Liver (tissue), 8 donors: ENCODE measurements at regions not wholly inside any gene's neighbourhood (a gene's known extent, or its start where the extent isn't known, plus 50 kb on each side); places are given as distances from the start of the nearest gene placed in this dataset.

Experiments
- DNase-seq: peaks from one replicate; pipeline ENCODE4 v3.0.0-alpha.2; 2017; ENCODE audit warnings: low spot score
- H3K27ac ChIP-seq, 2 donors: one replicate each; pipeline ENCODE4 v1.7.0; 2013; ENCODE audit warnings: inconsistent platforms in 2 of 2, low read length in 2 of 2, control low read depth in 1 of 2, low read depth in 1 of 2, mild to moderate bottlenecking in 1 of 2
- H3K27me3 ChIP-seq, 4 donors: one replicate each; pipeline versions ENCODE4 v1.6.1 to v1.7.0; 2013; ENCODE audit warnings: low read length in 3 of 4, inconsistent platforms in 1 of 4, mild to moderate bottlenecking in 1 of 4, moderate library complexity in 1 of 4; ENCODE audit not compliant: control insufficient read depth in 4 of 4, insufficient read depth in 4 of 4
- H3K36me3 ChIP-seq, 4 donors: one replicate each; pipeline versions ENCODE4 v1.6.1 to v1.7.0; 2013; ENCODE audit warnings: low read length in 3 of 4, mild to moderate bottlenecking in 3 of 4, low read depth in 1 of 4, moderate library complexity in 1 of 4; ENCODE audit not compliant: control insufficient read depth in 4 of 4, insufficient read depth in 3 of 4
- H3K4me1 ChIP-seq, 4 donors: one replicate each; pipeline versions ENCODE4 v1.6.1 to v1.7.0; 2013; ENCODE audit warnings: low read length in 3 of 4, mild to moderate bottlenecking in 3 of 4, moderate library complexity in 1 of 4; ENCODE audit not compliant: control insufficient read depth in 4 of 4, insufficient read depth in 4 of 4
- H3K4me3 ChIP-seq, 3 donors: one replicate each; pipeline versions ENCODE4 v1.6.1 to v1.7.0; 2013; ENCODE audit warnings: low read length in 3 of 3, control low read depth in 1 of 3, low read depth in 1 of 3, mild to moderate bottlenecking in 1 of 3
- H3K9ac ChIP-seq, 2 donors: one replicate each; pipeline ENCODE4 v1.7.0; 2013; ENCODE audit warnings: low read length in 2 of 2, mild to moderate bottlenecking in 2 of 2, moderate library complexity in 2 of 2, control low read depth in 1 of 2, low read depth in 1 of 2
- H3K9me3 ChIP-seq, 4 donors: one replicate each; pipeline versions ENCODE4 v1.6.1 to v1.7.0; 2013; ENCODE audit warnings: low read length in 3 of 4; ENCODE audit not compliant: control insufficient read depth in 4 of 4
- ATF3 ChIP-seq: IDR thresholded peaks from 2 replicates; pipeline ENCODE4 v1.6.1; 2016; ENCODE audit warnings: antibody characterized with exemption
- CTCF ChIP-seq: fragments of 150-350 bp; IDR thresholded peaks from 2 replicates; pipeline ENCODE4 v1.5.1; 2017; ENCODE audit warnings: improper control_type of control experiment, low read depth, low read length; ENCODE audit not compliant: missing input control
- FOXA1 ChIP-seq: IDR thresholded peaks from 2 replicates; pipeline ENCODE4 v1.6.1; 2016; ENCODE audit warnings: antibody characterized with exemption
- GABPA ChIP-seq, 2 donors: IDR thresholded peaks in 1 of 2; conservative IDR thresholded peaks in 1 of 2; 2 replicates each; pipeline ENCODE4 v1.6.1; 2016; ENCODE audit warnings: antibody characterized with exemption in 2 of 2, mild to moderate bottlenecking in 1 of 2, moderate library complexity in 1 of 2
- HNF4A ChIP-seq, 2 donors: conservative IDR thresholded peaks; 2 replicates each; pipeline ENCODE4 v1.6.1; 2016; ENCODE audit warnings: antibody characterized with exemption in 2 of 2, mild to moderate bottlenecking in 2 of 2
- JUND ChIP-seq, 2 donors: IDR thresholded peaks; 2 replicates each; pipeline ENCODE4 v1.6.1; 2016; ENCODE audit warnings: antibody characterized with exemption in 2 of 2
- MAX ChIP-seq: IDR thresholded peaks from 2 replicates; pipeline ENCODE4 v1.6.1; 2016; ENCODE audit warnings: antibody characterized with exemption
- NR2F2 ChIP-seq: IDR thresholded peaks from 2 replicates; pipeline ENCODE4 v1.6.1; 2016; ENCODE audit warnings: antibody characterized with exemption
- RAD21 ChIP-seq, 2 donors: IDR thresholded peaks; 2 replicates each; pipeline ENCODE4 v1.6.1; 2016; ENCODE audit warnings: antibody characterized with exemption in 2 of 2, mild to moderate bottlenecking in 2 of 2
- REST ChIP-seq: IDR thresholded peaks from 2 replicates; pipeline ENCODE4 v1.6.1; 2016; ENCODE audit warnings: antibody characterized with exemption, mild to moderate bottlenecking
- RXRA ChIP-seq, 2 donors: IDR thresholded peaks; 2 replicates each; pipeline ENCODE4 v1.6.1; 2017 to 2018; ENCODE audit warnings: antibody characterized with exemption in 2 of 2, mild to moderate bottlenecking in 1 of 2
- SP1 ChIP-seq: IDR thresholded peaks from 2 replicates; pipeline ENCODE4 v1.6.1; 2018; ENCODE audit warnings: antibody characterized with exemption, mild to moderate bottlenecking
- YY1 ChIP-seq: IDR thresholded peaks from 2 replicates; pipeline ENCODE4 v1.6.1; 2016; ENCODE audit warnings: antibody characterized with exemption, mild to moderate bottlenecking
- ZBTB33 ChIP-seq: IDR thresholded peaks from 2 replicates; pipeline ENCODE4 v1.6.1; 2016; ENCODE audit warnings: antibody characterized with exemption
- WGBS: extraction: QIAGEN DNeasy Blood & Tissue Kit; methylation state at CpG from one replicate; pipeline ENCODE4 v1.1.7; 2013; 5-methylcytosine and 5-hydroxymethylcytosine counted together
- donor health status: healthy.
- donor health status: healthy.
- donor health status: healthy.
- donor health status: healthy.
- donor health status: healthy.

- no peak for DNase-seq
- Histone ChIP-seq H3K9ac (no peak overlapping the region), H3K27me3 (no peaks in the 10 kb centered on the region), H3K4me1 (no peaks in the 10 kb centered on the region), H3K9me3 (peaks cover 0 to 9% (median 2%) of the 10 kb centered on the region in 4 donors), H3K4me3 (no peak overlapping the region), H3K27ac (no peak overlapping the region), H3K36me3 (no peaks in the 10 kb centered on the region)
- no peak for TF ChIP-seq ATF3
- no peak for TF ChIP-seq NR2F2
- no peak for TF ChIP-seq JUND (IDR thresholded peaks at IDR 0.05)
- no peak for TF ChIP-seq ZBTB33
- TF ChIP-seq RXRA (IDR thresholded peaks at IDR 0.05) = no peak
- no peak for TF ChIP-seq FOXA1
- TF ChIP-seq MAX = no peak
- TF ChIP-seq RAD21 (IDR thresholded peaks at IDR 0.05) = no peak
- no peak for TF ChIP-seq CTCF
- TF ChIP-seq YY1 = no peak
- TF ChIP-seq SP1 = no peak
- TF ChIP-seq GABPA (IDR thresholded peaks at IDR 0.05 in 1 of 2, conservative IDR thresholded peaks at IDR 0.05 in 1 of 2) = no peak
- TF ChIP-seq HNF4A (conservative IDR thresholded peaks at IDR 0.05) = no peak
- TF ChIP-seq REST = no peak
- WGBS = 93% methylated on average over 13 of the region's 13 CpGs
Observed at GRCh38 chr11:119545978-119546915, 123.3 kb upstream of the THY1 start.
